K562 (cell line): ENCODE measurements at regions not wholly inside any gene's neighbourhood (a gene's known extent, or its start where the extent isn't known, plus 50 kb on each side); places are given as distances from the start of the nearest gene placed in this dataset.

Experiments
- ATAC-seq: fragments of 200-7000 bp; cut with Tn5 transposase; 3 replicates; pipeline ENCODE4 v1.9.1; 2020; ENCODE audit warnings: moderate library complexity
- BruUV-seq: library from RNA; stranded (reverse); fragments of 400-500 nt; replicated peaks from 2 replicates; lab custom pipeline; 2021; lab: Mats Ljungman, UMichigan
- CTCF ChIA-PET: fragments of 300-600 bp; formaldehyde crosslinking; extraction: SDS; loops from one replicate; lab custom pipeline; 2021; ENCODE audit warnings: low intra/inter-chr PET ratio; lab: Yijun Ruan, JAX
- POLR2A ChIA-PET: fragments of 300-600, 350-650 bp; sonication (Branson Sonifier 250); formaldehyde crosslinking; extraction: SDS; loops from one replicate; lab custom pipeline; 2021; ENCODE audit warnings: antibody characterized with exemption, inconsistent platforms; lab: Yijun Ruan, JAX
- DNase-seq, 4 experiments: peaks; one replicate each; pipeline versions ENCODE4 v3.0.0 to v3.0.0-alpha.2; 2011 to 2018; ENCODE audit warnings: low spot score in 3 of 4, mixed read lengths in 3 of 4; ENCODE audit errors: extremely low read depth in 1 of 4
- FAIRE-seq: peaks from 2 replicates; lab custom pipeline; 2011; peaks lifted over from hg19 to GRCh38; lab: Jason Lieb, UNC
- H2AFZ ChIP-seq: 2 replicates; pipeline ENCODE4 v1.6.0; 2011; ENCODE audit warnings: low read depth, low read length, control low read depth, inconsistent platforms
- H3K27ac ChIP-seq: fragments of 200-600 bp; 3 replicates; pipeline ENCODE4 v1.8.0; 2011; ENCODE audit warnings: low read depth, mild to moderate bottlenecking, control low read depth, inconsistent platforms, low read length, moderate library complexity, mixed read lengths; ENCODE audit errors: extremely low read depth
- H3K27me3 ChIP-seq, 2 experiments: fragments of 300-600 bp in 1 of 2; 2 replicates in 1 of 2; 3 replicates in 1 of 2; pipeline versions ENCODE4 v1.6.0 to v1.8.0; 2011; ENCODE audit warnings: inconsistent platforms in 2 of 2, low read length in 2 of 2, mild to moderate bottlenecking in 1 of 2, mixed read lengths in 1 of 2, moderate library complexity in 1 of 2; ENCODE audit not compliant: control insufficient read depth in 2 of 2, insufficient read depth in 2 of 2
- H3K36me3 ChIP-seq: fragments of 300-600 bp; 3 replicates; pipeline ENCODE4 v1.8.0; 2011; ENCODE audit warnings: mild to moderate bottlenecking, low read length, inconsistent platforms; ENCODE audit not compliant: control insufficient read depth, insufficient read depth
- H3K4me1 ChIP-seq, 2 experiments: fragments of 200-600 bp in 1 of 2; replicated peaks in 1 of 2; 2 replicates in 1 of 2; 3 replicates in 1 of 2; pipeline versions ENCODE4 v1.5.1 to v1.8.0; 2011; ENCODE audit warnings: inconsistent platforms in 2 of 2, low read length in 2 of 2, mild to moderate bottlenecking in 1 of 2, mixed read lengths in 1 of 2, moderate library complexity in 1 of 2; ENCODE audit not compliant: control insufficient read depth in 2 of 2, insufficient read depth in 2 of 2
- H3K4me2 ChIP-seq: 2 replicates; pipeline ENCODE4 v1.6.1; 2011; ENCODE audit warnings: low read length, control low read depth, inconsistent platforms, mixed read lengths; ENCODE audit not compliant: insufficient read depth
- H3K4me3 ChIP-seq: fragments of 200-600 bp; sonication (generic), shearing (Covaris generic); 2 replicates; pipeline ENCODE4 v1.5.1; 2016; ENCODE audit warnings: control low read depth, inconsistent platforms
- H3K79me2 ChIP-seq: fragments of 200-600 bp; 3 replicates; pipeline ENCODE4 v1.8.0; 2011; ENCODE audit warnings: low read length, inconsistent platforms; ENCODE audit not compliant: control insufficient read depth, insufficient read depth
- H3K9ac ChIP-seq, 2 experiments: 2 replicates each; pipeline versions ENCODE4 v1.6.0 to v1.6.1; 2011; ENCODE audit warnings: low read depth in 2 of 2, low read length in 2 of 2, control low read depth in 1 of 2, inconsistent platforms in 1 of 2, mild to moderate bottlenecking in 1 of 2, mixed read lengths in 1 of 2; ENCODE audit not compliant: insufficient read depth in 1 of 2
- H3K9me1 ChIP-seq: one replicate; pipeline ENCODE4 v1.6.0; 2011; ENCODE audit warnings: inconsistent platforms, mild to moderate bottlenecking, low read length, moderate library complexity; ENCODE audit not compliant: control insufficient read depth, insufficient read depth
- H3K9me3 ChIP-seq: replicated peaks from 2 replicates; pipeline ENCODE4 v1.5.1; 2011; ENCODE audit warnings: low read depth, low read length, inconsistent platforms; ENCODE audit not compliant: control insufficient read depth, insufficient read depth
- H4K20me1 ChIP-seq: replicated peaks from 2 replicates; pipeline ENCODE4 v1.6.1; 2011; ENCODE audit warnings: low read length, inconsistent platforms, mixed read lengths; ENCODE audit not compliant: control insufficient read depth, insufficient read depth
- E2F4 ChIP-seq: sonication (generic); formaldehyde crosslinking; IDR thresholded peaks from 2 replicates; pipeline ENCODE4 v1.8.0; 2022; ENCODE audit warnings: mild to moderate bottlenecking, low read depth, missing genetic modification reagents
- EZH2 ChIP-seq: IDR thresholded peaks from 2 replicates; pipeline ENCODE4 v1.6.1; 2012; ENCODE audit warnings: low read depth, mild to moderate bottlenecking, inconsistent platforms, low read length, borderline replicate concordance
- NFXL1 ChIP-seq: fragments of 450-650 bp; formaldehyde crosslinking; IDR thresholded peaks from 2 replicates; pipeline ENCODE4 v1.4.0; 2021; ENCODE audit warnings: mild to moderate bottlenecking
- PRPF4 ChIP-seq: fragments of 200-400 bp; formaldehyde crosslinking; IDR thresholded peaks from one replicate; pipeline ENCODE4 v1.6.1; 2017; ENCODE audit warnings: low read length, low read depth, mild to moderate bottlenecking; ENCODE audit not compliant: insufficient read depth, poor library complexity, severe bottlenecking
- SRSF1 ChIP-seq: fragments of 200-400 bp; formaldehyde crosslinking; IDR thresholded peaks from 2 replicates; pipeline ENCODE4 v1.6.1; 2017; ENCODE audit warnings: mild to moderate bottlenecking, low read depth, low read length, moderate library complexity
- TEAD4 ChIP-seq, 2 experiments: sonication (generic) in 1 of 2; formaldehyde crosslinking in 1 of 2; IDR thresholded peaks; 2 replicates each; pipeline versions ENCODE4 v1.6.1 to v1.8.0; 2012 to 2022; ENCODE audit warnings: borderline replicate concordance in 1 of 2, inconsistent platforms in 1 of 2, low read length in 1 of 2, mild to moderate bottlenecking in 1 of 2, missing genetic modification reagents in 1 of 2
- ZNF717 ChIP-seq: fragments of 250-450 bp; sonication (Bioruptor Pico); IDR thresholded peaks from 2 replicates; pipeline ENCODE4 v1.5.0; 2021
- WGBS: fragments of 100-300 bp; shearing (Covaris generic); methylation state at CpG from one replicate; pipeline ENCODE4 v1.1.6; 2016; ENCODE audit warnings: low coverage, mixed read lengths; ENCODE audit not compliant: insufficient coverage; ENCODE audit errors: missing lambda C conversion rate; 5-methylcytosine and 5-hydroxymethylcytosine counted together
- in situ Hi-C: fragments of 300-500 bp; cut with MboI; formaldehyde crosslinking; loops from 4 replicates; pipeline ENCODE4 v1.15.0; 2018; ENCODE audit warnings: inconsistent platforms, mixed read lengths
- intact Hi-C: fragments of 100-400 bp; cut with micrococcal nuclease; formaldehyde crosslinking; loops from 2 replicates; pipeline ENCODE4 v1.14.2; 2022
- TF ChIP-seq, protein P1 (sequence below): fragments of 250-450 bp; sonication (Bioruptor Pico); IDR thresholded peaks from 2 replicates; pipeline ENCODE4 v1.5.1; 2021; ENCODE audit warnings: mild to moderate bottlenecking
- TF ChIP-seq, protein P2 (sequence below), 2 experiments: fragments of 450-650 bp; IDR thresholded peaks; 2 replicates each; pipeline ENCODE4 v1.6.1; 2016; ENCODE audit warnings: mild to moderate bottlenecking in 2 of 2, borderline replicate concordance in 1 of 2, low read depth in 1 of 2, moderate library complexity in 1 of 2

- H3K9me3 ChIP-seq: no peaks in the 10 kb centered on the region
- H3K4me2 ChIP-seq: no peak overlapping the region
- no peak overlapping the region for H3K9ac ChIP-seq
- no TSS peak for BruUV-seq
- ATAC-seq (no peak), DNase-seq (no peak), FAIRE-seq (no peak)
- 0% methylated on average over 1 of the region's 1 CpG for WGBS
- H4K20me1 ChIP-seq: no peaks in the 10 kb centered on the region
- intact Hi-C loops: no loop called here
- no peaks in the 10 kb centered on the region for H3K4me1 ChIP-seq
- H3K36me3 ChIP-seq: no peaks in the 10 kb centered on the region
- H2AFZ ChIP-seq: no peak overlapping the region
- in situ Hi-C loops: no loop called here
- no peaks in the 10 kb centered on the region for H3K79me2 ChIP-seq
- no peaks in the 10 kb centered on the region for H3K27me3 ChIP-seq
- H3K27ac ChIP-seq: no peak overlapping the region
- POLR2A ChIA-PET: no interaction called here
- H3K4me3 ChIP-seq: no peak overlapping the region
- H3K9me1 ChIP-seq: no peaks in the 10 kb centered on the region
- CTCF ChIA-PET: no interaction called here
- TF ChIP-seq PRPF4 (no peak), TEAD4 (IDR thresholded peaks at IDR 0.05; ENCODE audit: low read length) (no peak), TEAD4 (CRISPR knock-in tag; IDR thresholded peaks at IDR 0.05; ENCODE audit: borderline replicate concordance) (no peak), EZH2 (no peak), NFXL1 (CRISPR knock-in tag) (no peak), SRSF1 (no peak), E2F4 (no peak), ZNF717 (CRISPR knock-in tag) (no peak)
- TF ChIP-seq, protein P1, sequence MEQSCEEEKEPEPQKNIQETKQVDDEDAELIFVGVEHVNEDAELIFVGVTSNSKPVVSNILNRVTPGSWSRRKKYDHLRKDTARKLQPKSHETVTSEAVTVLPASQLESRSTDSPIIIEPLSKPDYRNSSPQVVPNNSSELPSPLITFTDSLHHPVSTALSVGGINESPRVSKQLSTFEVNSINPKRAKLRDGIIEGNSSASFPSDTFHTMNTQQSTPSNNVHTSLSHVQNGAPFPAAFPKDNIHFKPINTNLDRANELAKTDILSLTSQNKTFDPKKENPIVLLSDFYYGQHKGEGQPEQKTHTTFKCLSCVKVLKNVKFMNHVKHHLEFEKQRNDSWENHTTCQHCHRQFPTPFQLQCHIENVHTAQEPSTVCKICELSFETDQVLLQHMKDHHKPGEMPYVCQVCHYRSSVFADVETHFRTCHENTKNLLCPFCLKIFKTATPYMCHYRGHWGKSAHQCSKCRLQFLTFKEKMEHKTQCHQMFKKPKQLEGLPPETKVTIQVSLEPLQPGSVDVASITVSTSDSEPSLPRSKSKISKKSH (CRISPR knock-in tag): no peak
- TF ChIP-seq, protein P2, sequence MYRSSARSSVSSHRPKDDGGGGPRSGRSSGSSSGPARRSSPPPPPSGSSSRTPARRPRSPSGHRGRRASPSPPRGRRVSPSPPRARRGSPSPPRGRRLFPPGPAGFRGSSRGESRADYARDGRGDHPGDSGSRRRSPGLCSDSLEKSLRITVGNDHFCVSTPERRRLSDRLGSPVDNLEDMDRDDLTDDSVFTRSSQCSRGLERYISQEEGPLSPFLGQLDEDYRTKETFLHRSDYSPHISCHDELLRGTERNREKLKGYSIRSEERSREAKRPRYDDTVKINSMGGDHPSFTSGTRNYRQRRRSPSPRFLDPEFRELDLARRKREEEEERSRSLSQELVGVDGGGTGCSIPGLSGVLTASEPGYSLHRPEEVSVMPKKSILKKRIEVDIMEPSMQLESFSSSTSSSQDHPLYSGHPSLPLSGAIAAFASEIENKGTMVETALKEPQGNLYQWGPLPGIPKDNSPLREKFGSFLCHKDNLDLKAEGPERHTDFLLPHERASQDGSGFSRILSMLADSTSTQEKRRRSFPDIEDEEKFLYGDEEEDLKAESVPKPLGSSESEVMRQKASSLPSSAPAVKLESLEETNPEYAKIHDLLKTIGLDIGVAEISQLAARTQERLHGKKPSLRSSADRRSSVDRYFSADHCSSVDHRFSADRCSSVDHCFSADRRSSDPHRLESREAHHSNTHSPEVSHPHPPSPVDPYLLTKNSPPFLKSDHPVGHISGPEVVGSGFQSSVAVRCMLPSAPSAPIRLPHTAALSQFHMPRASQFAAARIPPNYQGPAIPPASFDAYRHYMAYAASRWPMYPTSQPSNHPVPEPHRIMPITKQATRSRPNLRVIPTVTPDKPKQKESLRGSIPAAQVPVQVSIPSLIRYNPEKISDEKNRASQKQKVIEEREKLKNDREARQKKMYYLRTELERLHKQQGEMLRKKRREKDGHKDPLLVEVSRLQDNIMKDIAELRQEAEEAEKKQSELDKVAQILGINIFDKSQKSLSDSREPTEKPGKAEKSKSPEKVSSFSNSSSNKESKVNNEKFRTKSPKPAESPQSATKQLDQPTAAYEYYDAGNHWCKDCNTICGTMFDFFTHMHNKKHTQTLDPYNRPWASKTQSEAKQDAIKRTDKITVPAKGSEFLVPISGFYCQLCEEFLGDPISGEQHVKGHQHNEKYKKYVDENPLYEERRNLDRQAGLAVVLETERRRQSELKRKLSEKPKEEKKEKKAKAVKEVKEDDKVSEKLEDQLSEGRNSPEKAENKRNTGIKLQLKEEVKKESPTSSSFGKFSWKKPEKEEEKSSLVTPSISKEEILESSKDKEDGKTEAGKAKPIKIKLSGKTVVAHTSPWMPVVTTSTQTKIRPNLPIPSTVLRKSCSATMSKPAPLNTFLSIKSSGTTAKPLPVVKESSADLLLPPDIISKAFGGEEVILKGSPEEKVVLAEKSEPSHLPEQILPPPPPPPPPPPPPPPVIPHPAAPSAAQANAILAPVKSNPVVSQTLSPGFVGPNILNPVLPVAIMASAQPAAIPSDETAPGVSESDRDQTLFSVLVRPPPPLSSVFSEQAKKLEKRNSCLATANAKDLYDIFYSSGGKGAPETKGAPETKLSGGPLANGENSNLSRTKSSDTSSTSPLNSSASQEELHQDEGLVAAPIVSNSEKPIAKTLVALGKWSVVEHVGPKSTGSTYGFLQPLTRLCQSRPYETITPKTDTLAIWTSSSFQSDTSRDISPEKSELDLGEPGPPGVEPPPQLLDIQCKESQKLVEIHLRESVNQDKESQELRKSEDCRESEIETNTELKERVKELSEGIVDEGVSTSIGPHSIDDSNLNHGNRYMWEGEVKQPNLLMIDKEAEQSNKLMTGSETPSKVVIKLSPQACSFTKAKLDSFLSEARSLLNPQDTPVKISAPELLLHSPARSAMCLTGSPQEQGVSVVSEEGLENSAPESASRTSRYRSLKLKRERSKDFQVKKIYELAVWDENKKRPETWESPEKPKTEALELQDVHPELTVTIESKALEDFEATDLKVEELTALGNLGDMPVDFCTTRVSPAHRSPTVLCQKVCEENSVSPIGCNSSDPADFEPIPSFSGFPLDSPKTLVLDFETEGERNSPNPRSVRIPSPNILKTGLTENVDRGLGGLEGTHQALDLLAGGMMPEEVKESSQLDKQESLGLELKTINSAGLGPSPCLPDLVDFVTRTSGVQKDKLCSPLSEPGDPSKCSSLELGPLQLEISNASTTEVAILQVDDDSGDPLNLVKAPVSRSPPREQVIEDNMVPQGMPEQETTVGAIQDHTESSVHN (IDR thresholded peaks at IDR 0.05; ENCODE audit: borderline replicate concordance in 1 of 2, low read depth in 1 of 2): no peak
Measured at GRCh38 chrX:88438209-88438608, 308.8 kb upstream of the CPXCR1 start.
